ENCODE measurements at regions not wholly inside any gene's neighbourhood (a gene's known extent, or its start where the extent isn't known, plus 50 kb on each side); places are given as distances from the start of the nearest gene placed in this dataset.

DNA sequence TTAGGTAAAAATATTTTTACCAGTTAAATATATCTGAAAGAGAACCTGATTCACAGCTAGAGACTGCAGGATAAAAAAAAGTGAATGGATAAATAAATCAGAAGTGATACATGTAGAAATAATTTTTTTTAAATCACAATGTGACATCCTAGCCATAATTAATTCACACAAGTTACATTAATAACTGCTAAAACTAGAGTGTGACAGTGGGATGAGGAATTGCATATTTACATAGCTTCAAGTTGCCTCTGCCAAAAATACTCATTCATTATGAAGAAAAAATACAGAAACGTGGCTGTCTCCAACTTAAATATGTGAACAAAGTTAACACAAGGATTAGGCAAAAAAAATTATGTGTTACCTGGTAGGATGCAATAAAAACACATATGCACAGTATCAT is 473.5 kb upstream of the SEMA3A start:
- no peaks in the 10 kb centered on the region for H3K27me3 ChIP-seq
- no peaks in the 10 kb centered on the region for H3K9me3 ChIP-seq
- H3K4me3 ChIP-seq: no peak overlapping the region
- H3K27ac ChIP-seq: no peak overlapping the region
- no peak for DNase-seq (ENCODE audit: low spot score in 2 of 2)
- no peaks in the 10 kb centered on the region for H3K36me3 ChIP-seq
- TF ChIP-seq EP300 (IDR thresholded peaks at IDR 0.05): no peak
- TF ChIP-seq, protein P1, sequence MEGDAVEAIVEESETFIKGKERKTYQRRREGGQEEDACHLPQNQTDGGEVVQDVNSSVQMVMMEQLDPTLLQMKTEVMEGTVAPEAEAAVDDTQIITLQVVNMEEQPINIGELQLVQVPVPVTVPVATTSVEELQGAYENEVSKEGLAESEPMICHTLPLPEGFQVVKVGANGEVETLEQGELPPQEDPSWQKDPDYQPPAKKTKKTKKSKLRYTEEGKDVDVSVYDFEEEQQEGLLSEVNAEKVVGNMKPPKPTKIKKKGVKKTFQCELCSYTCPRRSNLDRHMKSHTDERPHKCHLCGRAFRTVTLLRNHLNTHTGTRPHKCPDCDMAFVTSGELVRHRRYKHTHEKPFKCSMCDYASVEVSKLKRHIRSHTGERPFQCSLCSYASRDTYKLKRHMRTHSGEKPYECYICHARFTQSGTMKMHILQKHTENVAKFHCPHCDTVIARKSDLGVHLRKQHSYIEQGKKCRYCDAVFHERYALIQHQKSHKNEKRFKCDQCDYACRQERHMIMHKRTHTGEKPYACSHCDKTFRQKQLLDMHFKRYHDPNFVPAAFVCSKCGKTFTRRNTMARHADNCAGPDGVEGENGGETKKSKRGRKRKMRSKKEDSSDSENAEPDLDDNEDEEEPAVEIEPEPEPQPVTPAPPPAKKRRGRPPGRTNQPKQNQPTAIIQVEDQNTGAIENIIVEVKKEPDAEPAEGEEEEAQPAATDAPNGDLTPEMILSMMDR (IDR thresholded peaks at IDR 0.05): no peak
- TF ChIP-seq POLR2A (IDR thresholded peaks at IDR 0.05): no peak
- H3K4me1 ChIP-seq: no peaks in the 10 kb centered on the region
- 16 to 26% methylated on average over 1 of the region's 1 CpG for WGBS, 2 donors

DNA sequence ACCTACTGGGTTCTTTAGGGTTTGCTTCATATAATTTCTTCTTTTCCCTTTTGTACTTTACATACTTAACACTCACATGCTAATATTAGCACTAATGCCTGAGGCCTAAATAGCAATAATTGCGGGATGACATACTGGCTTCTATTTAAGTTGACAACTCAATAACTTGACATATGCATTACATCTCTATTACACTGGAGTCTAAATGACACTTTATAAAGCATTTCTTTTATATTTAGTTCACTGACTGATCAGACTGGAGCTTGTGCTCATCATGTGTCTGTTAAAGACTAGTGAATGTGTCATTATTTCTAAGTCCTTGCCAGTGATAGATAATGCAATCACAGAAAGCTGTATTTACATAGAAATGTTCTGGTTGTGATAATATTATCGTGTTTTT is 472.1 kb upstream of the SEMA3A start:
- Histone ChIP-seq H3K27me3 (no peaks in the 10 kb centered on the region), H3K9me3 (no peaks in the 10 kb centered on the region), H3K36me3 (no peaks in the 10 kb centered on the region), H3K4me3 (no peak overlapping the region), H3K4me1 (no peaks in the 10 kb centered on the region), H3K27ac (no peak overlapping the region)
- TF ChIP-seq, protein P1 (IDR thresholded peaks at IDR 0.05): no peak
- TF ChIP-seq EP300 (IDR thresholded peaks at IDR 0.05) (no peak), POLR2A (IDR thresholded peaks at IDR 0.05) (no peak)
- DNase-seq (ENCODE audit: low spot score in 2 of 2): no peak
- 69 to 74% methylated on average over 2 of the region's 2 CpGs for WGBS, 2 donors

DNA sequence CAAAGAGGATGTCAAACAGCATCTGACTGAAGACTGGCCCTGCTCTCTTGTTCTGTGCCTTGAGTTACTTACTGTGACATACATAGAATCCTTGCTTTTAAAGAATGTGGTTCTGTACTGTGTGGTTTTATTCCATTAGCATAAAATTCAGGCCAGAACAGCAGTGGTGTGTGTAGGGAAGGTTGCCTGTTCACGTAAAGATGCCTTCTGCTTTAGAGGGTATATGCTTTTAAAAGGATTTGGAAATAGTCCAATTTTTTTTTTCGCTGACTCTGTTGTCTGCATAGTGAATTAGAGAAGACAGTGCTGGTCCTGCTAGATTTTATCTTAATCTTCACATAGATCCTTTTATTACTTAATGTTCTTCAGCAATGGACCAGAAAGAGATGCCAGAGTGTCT is 470.8 kb upstream of the SEMA3A start:
- Histone ChIP-seq H3K27ac (no peak overlapping the region), H3K4me1 (no peaks in the 10 kb centered on the region), H3K9me3 (no peaks in the 10 kb centered on the region), H3K36me3 (no peaks in the 10 kb centered on the region), H3K27me3 (no peaks in the 10 kb centered on the region), H3K4me3 (no peak overlapping the region)
- WGBS, 2 donors: 91 to 94% methylated on average over 2 of the region's 2 CpGs
- DNase-seq (ENCODE audit: low spot score in 2 of 2): no peak
- no peak for TF ChIP-seq EP300 (IDR thresholded peaks at IDR 0.05)
- TF ChIP-seq, protein P1 (IDR thresholded peaks at IDR 0.05): no peak
- no peak for TF ChIP-seq POLR2A (IDR thresholded peaks at IDR 0.05)

DNA sequence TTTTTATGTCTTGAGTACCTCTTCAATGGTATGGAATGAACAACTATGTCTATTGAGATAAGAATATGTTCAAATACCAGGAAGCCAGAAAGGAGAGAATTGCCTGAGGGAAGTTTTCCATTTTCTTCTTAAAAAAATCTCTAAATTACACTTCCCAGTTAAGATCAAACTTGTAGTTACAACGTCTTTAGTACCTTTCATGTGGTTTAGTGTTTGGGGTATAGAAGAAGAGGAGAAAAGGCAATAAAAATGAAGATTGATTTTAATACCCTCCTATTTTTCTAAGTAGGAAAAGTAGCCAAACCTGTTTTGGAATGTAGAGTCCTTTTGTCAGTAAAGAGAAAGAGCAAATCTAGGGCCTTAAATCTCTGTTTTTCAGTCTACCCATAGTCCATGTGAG is 470.0 kb upstream of the SEMA3A start:
- DNase-seq (ENCODE audit: low spot score in 2 of 2): no peak
- H3K9me3 ChIP-seq: no peaks in the 10 kb centered on the region
- no peaks in the 10 kb centered on the region for H3K27me3 ChIP-seq
- H3K4me3 ChIP-seq: no peak overlapping the region
- H3K4me1 ChIP-seq: no peaks in the 10 kb centered on the region
- TF ChIP-seq, protein P1 (IDR thresholded peaks at IDR 0.05): no peak
- TF ChIP-seq POLR2A (IDR thresholded peaks at IDR 0.05) (no peak), EP300 (IDR thresholded peaks at IDR 0.05) (no peak)
- H3K36me3 ChIP-seq: no peaks in the 10 kb centered on the region
- no peak overlapping the region for H3K27ac ChIP-seq
- 85 to 91% methylated on average over 1 of the region's 1 CpG for WGBS, 2 donors

DNA sequence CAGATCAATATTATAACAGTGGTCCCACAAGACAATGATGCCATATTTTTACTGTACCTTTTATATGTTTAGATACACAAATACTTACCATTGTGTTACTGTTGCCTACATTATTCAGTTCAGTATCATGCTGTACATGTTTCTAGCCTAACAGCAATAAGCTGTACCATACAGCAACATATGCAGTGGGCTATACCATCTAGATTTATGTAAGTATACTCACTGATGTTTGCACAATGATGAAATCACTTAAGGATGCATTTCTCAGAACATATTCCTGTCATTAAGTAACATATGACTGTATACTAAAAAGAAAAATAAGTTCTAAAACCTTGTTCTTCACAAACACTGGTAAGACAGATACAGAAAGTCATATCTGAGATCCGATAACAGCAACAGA is 468.6 kb upstream of the SEMA3A start:
- TF ChIP-seq POLR2A (IDR thresholded peaks at IDR 0.05): no peak
- TF ChIP-seq EP300 (IDR thresholded peaks at IDR 0.05): no peak
- TF ChIP-seq, protein P1 (IDR thresholded peaks at IDR 0.05): no peak
- H3K36me3 ChIP-seq: no peaks in the 10 kb centered on the region
- H3K27me3 ChIP-seq: no peaks in the 10 kb centered on the region
- no peak overlapping the region for H3K27ac ChIP-seq
- no peak for DNase-seq (ENCODE audit: low spot score in 2 of 2)
- WGBS, 2 donors: 83 to 95% methylated on average over 1 of the region's 1 CpG
- H3K4me1 ChIP-seq: no peaks in the 10 kb centered on the region
- H3K4me3 ChIP-seq: no peak overlapping the region
- no peaks in the 10 kb centered on the region for H3K9me3 ChIP-seq

Data from tibial nerve (tissue), 4 donors.